ENCODE measurements at regions not wholly inside any gene's neighbourhood (a gene's known extent, or its start where the extent isn't known, plus 50 kb on each side); places are given as distances from the start of the nearest gene placed in this dataset.
"Not testable (repeated sequence)": the region's sequence is repeated elsewhere in the genome, so short reads cannot be mapped to it uniquely, and the experiment has no call there.

GRCh38 chr7:122248472-122248871 lies 56.1 kb downstream of the FEZF1 start:
- no peaks in the 10 kb centered on the region for H3K4me1 Mint-ChIP-seq
- ATAC-seq (no peak), DNase-seq (no peak)
- intact Hi-C loops (cut with DNase I, micrococcal nuclease) = no loop called here
- no peaks in the 10 kb centered on the region for H3K9me3 Mint-ChIP-seq (ENCODE audit: low read depth)
- H3K4me3 Mint-ChIP-seq = no peak overlapping the region
- CTCF ChIA-PET = interaction anchor here (0.5 to 0.9 kb wide), 2 partner anchors 279 to 1973 kb away, joined by 3 to 4 read pairs; no protein-coding TSS in a partner anchor
- H3K36me3 Mint-ChIP-seq (ENCODE audit: low read depth) = no peaks in the 10 kb centered on the region
- H3K27ac Mint-ChIP-seq = no peak overlapping the region
- no peaks in the 10 kb centered on the region for H3K27me3 Mint-ChIP-seq
- POLR2A ChIA-PET = no interaction called here

- H3K36me3 Mint-ChIP-seq (ENCODE audit: low read depth); H3K27ac Mint-ChIP-seq; DNase-seq; intact Hi-C loops (cut with DNase I, micrococcal nuclease); H3K27me3 Mint-ChIP-seq; H3K4me1 Mint-ChIP-seq; ATAC-seq; H3K9me3 Mint-ChIP-seq (ENCODE audit: low read depth); POLR2A ChIA-PET; CTCF ChIA-PET; H3K4me3 Mint-ChIP-seq: not testable (repeated sequence)
These were observed 65.8 kb downstream of the FEZF1 start for GRCh38 chr7:122238729-122239128.

- POLR2A ChIA-PET; H3K36me3 Mint-ChIP-seq (ENCODE audit: low read depth); intact Hi-C loops (cut with DNase I, micrococcal nuclease); ATAC-seq; H3K4me1 Mint-ChIP-seq; H3K27me3 Mint-ChIP-seq; DNase-seq; H3K9me3 Mint-ChIP-seq (ENCODE audit: low read depth); H3K27ac Mint-ChIP-seq; CTCF ChIA-PET; H3K4me3 Mint-ChIP-seq: not testable (repeated sequence)
These were observed 66.3 kb downstream of the FEZF1 start for GRCh38 chr7:122238297-122238696.

- ATAC-seq (no peak), DNase-seq (no peak)
- peaks cover 2% of the 10 kb centered on the region for H3K9me3 Mint-ChIP-seq (ENCODE audit: low read depth)
- CTCF ChIA-PET = interaction anchor here (1.1 kb wide), 1 partner anchor 11 kb away, joined by 4 read pairs; no protein-coding TSS in a partner anchor
- no peak overlapping the region for H3K4me3 Mint-ChIP-seq
- POLR2A ChIA-PET = no interaction called here
- intact Hi-C loops (cut with DNase I, micrococcal nuclease) = no loop called here
- H3K4me1 Mint-ChIP-seq = no peaks in the 10 kb centered on the region
- no peaks in the 10 kb centered on the region for H3K36me3 Mint-ChIP-seq (ENCODE audit: low read depth)
- H3K27me3 Mint-ChIP-seq = no peaks in the 10 kb centered on the region
- H3K27ac Mint-ChIP-seq = no peak overlapping the region
These were observed 78.7 kb downstream of the FEZF1 start for GRCh38 chr7:122225874-122226273.

GRCh38 chr7:122219253-122219865 lies 75.3 kb upstream of the AASS start:
- intact Hi-C loops (cut with DNase I, micrococcal nuclease) = loop anchor here (1.0 to 5.0 kb wide), 3 partner anchors 310 to 935 kb away; no protein-coding TSS in a partner anchor
- peaks cover 4% of the 10 kb centered on the region for H3K27me3 Mint-ChIP-seq
- H3K36me3 Mint-ChIP-seq (ENCODE audit: low read depth) = no peaks in the 10 kb centered on the region
- no peak for ATAC-seq
- no peak overlapping the region for H3K27ac Mint-ChIP-seq
- POLR2A ChIA-PET = no interaction called here
- CTCF ChIA-PET = interaction anchor here (1.1 to 2.0 kb wide), 3 partner anchors 309 to 319 kb away, joined by 3 to 4 read pairs (median 4); no protein-coding TSS in a partner anchor
- no peak for DNase-seq
- no peak overlapping the region for H3K4me3 Mint-ChIP-seq
- H3K9me3 Mint-ChIP-seq (ENCODE audit: low read depth) = peaks cover 2% of the 10 kb centered on the region
- H3K4me1 Mint-ChIP-seq = no peaks in the 10 kb centered on the region

- Mint-ChIP-seq H3K36me3 (ENCODE audit: low read depth) (no peaks in the 10 kb centered on the region), H3K4me1 (no peaks in the 10 kb centered on the region), H3K4me3 (no peak overlapping the region), H3K9me3 (ENCODE audit: low read depth) (peaks cover 2% of the 10 kb centered on the region), H3K27ac (no peak overlapping the region), H3K27me3 (peaks cover 4% of the 10 kb centered on the region)
- intact Hi-C loops (cut with DNase I, micrococcal nuclease) = loop anchor here in 1 of 2 experiments (5.0 kb wide), 1 partner anchor 315 kb away; no protein-coding TSS in a partner anchor
- ChIA-PET POLR2A (no interaction called here), CTCF (no interaction called here)
- ATAC-seq (no peak), DNase-seq (no peak)
These were observed 73.1 kb upstream of the AASS start for GRCh38 chr7:122217125-122217524.

- intact Hi-C loops (cut with DNase I, micrococcal nuclease) = no loop called here
- DNase-seq (no peak), ATAC-seq (no peak)
- Mint-ChIP-seq H3K9me3 (ENCODE audit: low read depth) (no peaks in the 10 kb centered on the region), H3K4me3 (no peak overlapping the region), H3K27me3 (peaks cover 3% of the 10 kb centered on the region), H3K36me3 (ENCODE audit: low read depth) (no peaks in the 10 kb centered on the region), H3K27ac (no peak overlapping the region), H3K4me1 (no peaks in the 10 kb centered on the region)
- ChIA-PET POLR2A (no interaction called here), CTCF (interaction anchor here (1.5 kb wide), 1 partner anchor 71 kb away, joined by 3 read pairs; no protein-coding TSS in a partner anchor)
These were observed 68.7 kb upstream of the AASS start for GRCh38 chr7:122212754-122213153.

- DNase-seq (no peak), ATAC-seq (no peak)
- ChIA-PET POLR2A (no interaction called here), CTCF (no interaction called here)
- no peak overlapping the region for H3K27ac Mint-ChIP-seq
- intact Hi-C loops (cut with DNase I, micrococcal nuclease) = no loop called here
- H3K9me3 Mint-ChIP-seq (ENCODE audit: low read depth) = peaks cover 7% of the 10 kb centered on the region
- peaks cover 3% of the 10 kb centered on the region for H3K27me3 Mint-ChIP-seq
- H3K4me1 Mint-ChIP-seq = no peaks in the 10 kb centered on the region
- H3K4me3 Mint-ChIP-seq = no peak overlapping the region
- no peaks in the 10 kb centered on the region for H3K36me3 Mint-ChIP-seq (ENCODE audit: low read depth)
These were observed 67.3 kb upstream of the AASS start for GRCh38 chr7:122211362-122211761.

GRCh38 chr7:122206985-122207384 lies 62.9 kb upstream of the AASS start:
- ATAC-seq (no peak), DNase-seq (no peak)
- ChIA-PET CTCF (no interaction called here), POLR2A (no interaction called here)
- peaks cover 7% of the 10 kb centered on the region for H3K9me3 Mint-ChIP-seq (ENCODE audit: low read depth)
- H3K4me3 Mint-ChIP-seq = no peak overlapping the region
- no peak overlapping the region for H3K27ac Mint-ChIP-seq
- intact Hi-C loops (cut with DNase I, micrococcal nuclease) = no loop called here
- no peaks in the 10 kb centered on the region for H3K27me3 Mint-ChIP-seq
- H3K4me1 Mint-ChIP-seq = no peaks in the 10 kb centered on the region
- no peaks in the 10 kb centered on the region for H3K36me3 Mint-ChIP-seq (ENCODE audit: low read depth)

GRCh38 chr7:122203814-122204213 lies 59.8 kb upstream of the AASS start:
- intact Hi-C loops (cut with DNase I, micrococcal nuclease) = no loop called here
- ChIA-PET POLR2A (no interaction called here), CTCF (no interaction called here)
- H3K36me3 Mint-ChIP-seq (ENCODE audit: low read depth) = no peaks in the 10 kb centered on the region
- H3K27me3 Mint-ChIP-seq = no peaks in the 10 kb centered on the region
- no peak overlapping the region for H3K4me3 Mint-ChIP-seq
- no peak for DNase-seq
- no peaks in the 10 kb centered on the region for H3K4me1 Mint-ChIP-seq
- no peak for ATAC-seq
- peaks cover 7% of the 10 kb centered on the region for H3K9me3 Mint-ChIP-seq (ENCODE audit: low read depth)
- no peak overlapping the region for H3K27ac Mint-ChIP-seq

- intact Hi-C loops (cut with DNase I, micrococcal nuclease) = no loop called here
These were observed 56.8 kb upstream of the AASS start for GRCh38 chr7:122200888-122201287.

GRCh38 chr7:122199171-122199570 lies 55.1 kb upstream of the AASS start:
- Mint-ChIP-seq H3K27me3 (no peaks in the 10 kb centered on the region), H3K9me3 (ENCODE audit: low read depth) (no peaks in the 10 kb centered on the region), H3K36me3 (ENCODE audit: low read depth) (no peaks in the 10 kb centered on the region), H3K4me3 (no peak overlapping the region), H3K4me1 (no peaks in the 10 kb centered on the region), H3K27ac (no peak overlapping the region)
- no peak for ATAC-seq
- no peak for DNase-seq
- intact Hi-C loops (cut with DNase I, micrococcal nuclease) = no loop called here
- ChIA-PET POLR2A (no interaction called here), CTCF (no interaction called here)

More at GRCh38 chr7:122200888-122201287, 56.8 kb upstream of the AASS start:
- CTCF ChIA-PET = no interaction called here
- Mint-ChIP-seq H3K27me3 (no peaks in the 10 kb centered on the region), H3K9me3 (ENCODE audit: low read depth) (no peaks in the 10 kb centered on the region), H3K36me3 (ENCODE audit: low read depth) (no peaks in the 10 kb centered on the region), H3K4me3 (no peak overlapping the region), H3K27ac (no peak overlapping the region), H3K4me1 (no peaks in the 10 kb centered on the region)
- no peak for ATAC-seq
- no peak for DNase-seq
- POLR2A ChIA-PET = no interaction called here

Data from activated CD4-positive, alpha-beta T cell treated with anti-CD3 and anti-CD28 coated beads for 36 hours (primary cell).